Retinal pigment epithelial cell (primary cell): ENCODE measurements at regions not wholly inside any gene's neighbourhood (a gene's known extent, or its start where the extent isn't known, plus 50 kb on each side); places are given as distances from the start of the nearest gene placed in this dataset.

Experiments used
- DNase-seq: peaks from one replicate; pipeline ENCODE4 v3.0.0-alpha.2; 2010; ENCODE audit warnings: low read depth
- H3K4me3 ChIP-seq: 2 replicates; pipeline ENCODE4 v1.5.1; 2011; ENCODE audit warnings: mild to moderate bottlenecking, low read length, control low read depth, moderate library complexity
- CTCF ChIP-seq: conservative IDR thresholded peaks from 2 replicates; pipeline ENCODE4 v1.5.1; 2011; ENCODE audit warnings: low read depth, low read length, control low read depth, inconsistent platforms

- no peak for DNase-seq
- no peak overlapping the region for H3K4me3 ChIP-seq
- no peak for TF ChIP-seq CTCF
These were observed 232.5 kb upstream of the JUN start for GRCh38 chr1:59016390-59016789.

- DNase-seq: no peak
- no peak for TF ChIP-seq CTCF
- H3K4me3 ChIP-seq: no peak overlapping the region
These were observed 233.8 kb upstream of the JUN start for GRCh38 chr1:59017501-59018231.

GRCh38 chr1:59018446-59018845 lies 234.6 kb upstream of the JUN start:
- DNase-seq: no peak
- TF ChIP-seq CTCF: no peak

GRCh38 chr1:59018860-59019259 lies 235.0 kb upstream of the JUN start:
- DNase-seq: no peak
- TF ChIP-seq CTCF: no peak
- no peak overlapping the region for H3K4me3 ChIP-seq

More at GRCh38 chr1:59018446-59018845, 234.6 kb upstream of the JUN start:
- H3K4me3 ChIP-seq: no peak overlapping the region

GRCh38 chr1:59020151-59020997 lies 236.5 kb upstream of the JUN start:
- no peak for DNase-seq
- no peak for TF ChIP-seq CTCF
- H3K4me3 ChIP-seq: no peak overlapping the region

GRCh38 chr1:59022199-59022598 lies 238.4 kb upstream of the JUN start:
- no peak overlapping the region for H3K4me3 ChIP-seq
- DNase-seq: no peak
- TF ChIP-seq CTCF: no peak
